ENCODE measurements at regions not wholly inside any gene's neighbourhood (a gene's known extent, or its start where the extent isn't known, plus 50 kb on each side); places are given as distances from the start of the nearest gene placed in this dataset.

DNA sequence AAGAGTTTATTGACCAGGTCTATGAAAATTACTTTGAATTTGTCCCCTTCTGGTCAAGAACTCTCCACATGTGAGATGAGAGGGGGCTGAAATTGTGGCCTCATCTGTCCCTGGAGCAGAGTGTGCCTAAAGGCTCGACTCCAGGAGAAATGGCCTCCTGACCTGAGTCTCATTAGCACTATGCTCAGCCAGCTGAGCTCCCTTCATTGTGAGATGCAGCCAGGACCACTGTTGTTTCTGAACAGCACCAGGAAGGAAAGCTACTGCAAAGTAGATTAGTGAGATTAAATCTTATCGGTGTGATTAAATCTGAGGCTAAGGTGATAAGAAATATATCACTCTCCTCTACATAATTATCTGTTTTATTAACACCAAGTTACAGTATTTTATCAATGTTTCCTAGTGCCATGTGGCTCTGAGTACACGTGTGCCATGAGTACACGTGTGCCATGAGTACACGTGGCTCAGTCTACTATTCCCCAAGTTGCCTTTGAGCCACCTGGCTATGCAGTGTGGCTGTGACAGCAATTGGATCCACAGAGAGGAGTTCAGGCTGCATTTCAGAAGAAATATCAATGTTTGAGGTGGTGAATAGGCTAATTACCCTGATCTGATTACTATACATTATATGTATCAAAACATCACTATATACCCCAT is 126.9 kb downstream of the IPMK start:
- DNase-seq, result no peak

DNA sequence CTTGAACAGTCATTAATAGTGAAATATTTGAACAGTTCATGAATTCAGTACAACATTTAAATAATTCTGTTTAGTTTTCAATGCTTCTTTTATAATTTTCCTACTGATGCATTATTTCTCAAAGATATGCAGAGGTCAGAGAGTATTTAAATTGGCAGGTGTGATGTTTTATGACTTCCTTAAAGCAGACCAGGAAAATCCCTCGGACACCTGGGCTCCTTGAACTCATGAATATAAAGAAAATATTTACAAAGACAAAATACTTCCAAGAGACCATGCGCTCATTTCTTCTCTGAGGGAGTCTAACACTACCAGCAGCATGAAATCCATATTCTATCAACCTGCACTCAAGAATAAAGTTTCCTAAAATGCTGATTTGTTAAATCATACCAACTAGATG is 127.6 kb downstream of the IPMK start:
- DNase-seq, result no peak

DNA sequence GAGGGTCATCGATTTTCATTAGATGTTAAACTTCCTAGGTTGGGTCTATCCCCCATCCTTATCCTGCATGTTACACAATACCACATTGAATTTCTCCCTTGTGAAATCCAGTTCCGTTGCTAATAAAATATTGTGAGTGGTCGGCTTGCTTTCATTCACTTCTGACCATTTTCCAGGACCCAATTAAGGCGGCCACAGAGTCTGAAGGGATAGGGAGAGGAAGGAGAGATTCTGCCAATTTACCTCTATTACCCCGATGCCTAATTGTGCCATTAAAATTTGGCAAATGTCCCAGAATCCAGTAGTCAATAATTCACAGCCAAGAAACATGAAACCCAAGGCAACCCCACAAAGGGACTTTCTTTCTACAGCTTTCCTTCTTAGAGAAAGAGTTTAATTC is 129.9 kb downstream of the IPMK start:
- DNase-seq, result no peak

DNA sequence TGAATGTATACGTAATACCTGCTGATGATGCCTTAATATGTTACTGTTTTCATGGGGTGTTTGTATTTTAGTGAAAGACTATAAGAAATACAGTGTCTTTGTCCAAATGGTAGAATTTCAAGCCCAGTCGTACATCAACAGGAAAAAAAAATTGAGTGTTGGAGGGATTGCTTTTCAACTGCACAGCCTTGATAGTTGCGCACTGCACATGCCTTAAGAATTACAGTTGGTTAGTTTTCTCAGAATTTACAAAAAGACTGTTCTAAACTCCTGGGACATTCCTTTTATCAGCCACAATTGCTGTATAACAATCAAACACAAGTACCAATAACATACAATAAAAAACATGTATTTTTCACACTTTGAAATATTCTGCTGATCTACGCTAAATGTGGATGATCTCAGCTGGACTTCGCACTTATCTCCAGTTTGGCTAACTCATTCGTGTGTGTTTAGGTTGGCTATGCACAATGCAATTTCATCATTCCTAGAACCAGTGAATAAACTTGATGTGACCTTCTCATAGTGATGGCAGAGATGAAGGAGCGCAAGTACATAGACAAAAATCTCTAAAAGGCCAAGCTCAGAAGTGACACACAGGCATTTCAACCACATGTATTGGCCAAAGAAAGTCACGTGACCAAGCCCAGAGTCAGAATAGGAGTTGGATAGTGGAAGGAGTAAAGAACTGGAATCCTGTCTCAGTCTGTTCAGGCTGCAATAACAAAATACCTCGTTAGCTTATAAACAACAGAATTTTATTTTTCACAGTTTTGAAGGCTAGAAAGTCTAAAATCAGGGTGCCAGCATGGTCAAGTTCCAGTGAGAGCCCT is 152.3 kb downstream of the IPMK start:
- no peak for DNase-seq

DNA sequence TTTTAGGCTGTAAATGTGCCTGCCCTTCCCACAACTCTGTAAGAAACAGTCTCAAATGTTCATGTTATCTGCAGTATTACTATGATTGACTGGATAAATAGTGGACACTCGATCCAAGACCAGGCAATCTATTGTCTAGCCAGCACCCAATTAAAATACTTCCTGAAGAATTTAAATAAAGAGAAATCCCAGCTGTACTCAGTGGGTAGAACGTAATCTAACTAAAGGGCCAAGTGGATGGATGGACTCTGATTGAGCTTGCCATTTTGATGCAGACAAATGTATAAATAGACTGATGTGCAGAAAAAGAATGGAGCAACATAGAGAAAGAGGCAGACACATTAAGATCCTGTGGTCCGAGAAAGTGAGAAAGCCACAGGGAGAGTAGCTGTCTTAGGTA is 158.0 kb downstream of the IPMK start:
- no peak for DNase-seq

DNA sequence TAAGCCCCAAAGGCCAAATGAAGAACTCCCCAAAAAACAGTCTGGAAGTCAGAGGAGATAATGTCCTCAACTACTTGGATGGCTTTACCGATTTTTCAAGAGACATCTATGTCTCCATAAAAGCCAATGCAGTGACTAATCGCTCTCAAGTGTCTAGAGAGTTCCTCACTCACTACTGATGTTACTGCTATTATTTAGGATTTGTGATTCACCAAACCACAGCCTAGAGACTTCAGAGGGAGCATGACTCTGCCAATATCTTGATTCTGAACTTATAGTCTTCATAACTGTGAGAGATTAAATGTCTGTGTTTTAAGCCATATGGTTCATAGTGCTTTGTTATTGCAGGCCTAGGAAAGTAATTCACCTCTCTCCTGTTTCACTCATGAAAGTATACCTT is 160.2 kb downstream of the IPMK start:
- DNase-seq, result no peak

DNA sequence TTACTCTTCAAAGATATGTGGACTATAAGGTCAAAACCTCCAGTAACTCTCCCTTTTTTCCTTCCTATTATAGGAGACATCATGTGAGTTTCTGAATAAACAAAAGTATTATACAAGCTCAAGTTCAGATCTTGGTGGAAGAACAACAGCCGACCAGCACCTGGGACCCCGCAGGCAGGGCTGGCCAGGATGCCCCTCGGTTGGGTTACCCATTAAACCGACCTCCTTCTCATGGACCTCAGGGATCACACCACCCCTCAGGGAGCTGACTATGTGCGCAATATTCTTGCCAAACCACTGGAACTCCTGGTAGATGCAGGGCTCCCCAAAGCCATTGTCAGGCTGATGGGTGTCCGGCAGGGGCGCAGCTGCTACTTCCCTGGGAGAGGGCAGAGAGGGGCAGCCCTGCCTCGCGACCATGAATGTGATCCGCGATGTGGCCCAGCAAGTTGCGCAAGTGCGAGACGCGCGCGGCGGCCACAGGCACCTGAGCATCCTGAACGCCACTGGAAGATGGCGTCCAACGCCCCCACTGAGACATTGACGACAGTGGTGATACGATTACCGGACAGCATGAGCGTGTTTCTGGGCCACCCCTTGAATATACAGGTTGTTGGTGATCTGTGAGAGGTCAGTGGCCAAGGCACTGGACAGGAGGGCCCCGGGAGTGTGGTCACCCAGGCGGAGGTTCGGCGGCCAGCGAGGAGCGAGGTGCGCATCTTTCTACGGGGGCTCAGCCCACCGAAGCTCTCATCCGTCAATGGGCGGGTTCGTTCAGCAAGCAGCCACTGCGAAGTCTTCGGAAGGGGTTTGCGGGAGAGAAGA is 161.3 kb downstream of the IPMK start:
- DNase-seq, result no peak

DNA sequence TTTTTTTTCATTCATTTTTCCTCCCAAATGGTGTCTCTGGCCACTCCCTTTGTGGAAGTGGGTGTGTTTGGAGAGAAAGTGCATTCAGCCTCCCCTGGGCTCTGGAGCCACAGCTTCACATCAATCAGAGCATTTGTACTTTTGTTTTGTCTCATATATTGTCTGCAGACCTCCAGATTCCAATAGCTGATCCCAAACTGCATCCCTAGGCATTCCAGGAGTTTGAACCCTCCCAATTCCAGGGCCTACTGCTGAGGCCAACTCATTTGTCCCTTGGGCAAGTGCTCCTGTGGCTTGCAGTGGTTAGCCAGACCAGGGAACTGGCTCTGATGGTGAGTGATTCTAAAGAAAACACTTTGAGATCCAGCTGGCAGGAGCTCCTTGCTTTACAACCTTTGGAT is 163.3 kb downstream of the IPMK start:
- no peak for DNase-seq

DNA sequence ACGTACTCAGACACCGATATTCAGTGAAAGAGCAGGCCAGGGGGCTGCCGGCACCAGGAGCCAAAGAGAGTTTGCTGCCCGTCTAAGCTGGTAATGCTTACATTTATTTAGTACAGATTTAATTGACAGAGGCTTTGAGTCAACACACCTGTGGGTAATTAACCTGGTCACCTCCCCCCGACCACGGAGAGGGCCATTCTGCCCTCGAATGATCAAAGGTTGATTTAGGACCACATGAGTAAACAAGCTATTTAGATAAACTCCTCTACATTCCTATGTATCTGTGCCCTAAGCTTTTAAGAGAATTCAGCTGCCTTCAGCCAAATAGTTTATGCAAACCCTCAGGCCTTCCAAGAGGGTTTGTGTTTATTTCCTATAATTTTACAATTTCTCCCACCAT is 164.8 kb downstream of the IPMK start:
- DNase-seq, result no peak

DNA sequence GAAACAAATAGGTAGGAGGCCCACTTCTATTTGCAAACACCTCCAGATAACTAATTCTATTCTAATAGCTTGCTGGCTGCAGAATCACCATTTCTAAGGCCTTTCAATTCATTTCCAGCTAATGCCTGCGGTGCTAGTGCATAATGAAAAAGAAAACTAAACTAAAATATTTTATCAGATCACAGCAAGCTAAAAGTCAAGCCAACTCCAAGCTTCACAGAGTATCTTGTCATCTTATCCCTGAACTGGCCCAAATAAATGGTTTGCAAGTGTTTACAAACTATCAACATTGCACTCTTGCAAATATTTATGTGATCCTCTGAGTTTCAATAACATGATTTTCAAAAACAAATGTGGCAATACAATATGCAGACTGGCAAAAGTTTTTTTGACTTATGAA is 166.0 kb downstream of the IPMK start:
- no peak for DNase-seq

DNA sequence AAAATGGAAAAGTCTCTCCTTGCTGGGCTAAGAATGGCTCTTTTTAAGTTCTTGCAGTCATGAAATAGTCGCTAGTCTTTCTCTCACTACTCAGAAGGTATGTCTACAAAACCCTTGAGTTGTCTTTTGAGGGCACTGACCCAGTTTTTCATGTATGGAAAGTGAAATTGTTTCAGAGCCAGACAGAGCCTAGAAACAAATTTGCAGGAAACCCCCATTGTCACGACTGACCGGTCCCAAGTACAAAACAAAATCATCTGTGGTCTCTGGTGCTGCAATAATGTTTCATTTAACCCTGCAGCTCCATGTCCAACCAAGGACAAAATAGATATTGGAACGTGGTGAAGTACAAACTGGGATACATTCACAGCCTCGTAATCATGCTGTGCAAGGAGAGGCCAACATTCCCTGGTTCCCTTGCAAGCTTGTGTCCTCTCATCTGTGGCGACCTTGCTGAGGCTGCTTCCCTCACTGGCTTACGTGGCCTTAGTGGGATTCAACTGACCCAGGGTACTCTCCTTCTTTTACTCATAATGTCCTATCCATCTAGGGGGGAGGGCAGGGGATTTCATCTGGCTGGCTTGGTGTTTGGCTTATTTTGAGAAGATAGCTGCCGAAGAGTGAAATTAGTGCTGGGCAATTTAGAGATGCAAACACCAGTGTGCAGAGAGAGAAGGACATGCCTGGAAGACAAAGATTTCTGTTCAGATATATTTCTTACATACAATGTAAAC is 172.5 kb downstream of the IPMK start:
- no peak for DNase-seq

DNA sequence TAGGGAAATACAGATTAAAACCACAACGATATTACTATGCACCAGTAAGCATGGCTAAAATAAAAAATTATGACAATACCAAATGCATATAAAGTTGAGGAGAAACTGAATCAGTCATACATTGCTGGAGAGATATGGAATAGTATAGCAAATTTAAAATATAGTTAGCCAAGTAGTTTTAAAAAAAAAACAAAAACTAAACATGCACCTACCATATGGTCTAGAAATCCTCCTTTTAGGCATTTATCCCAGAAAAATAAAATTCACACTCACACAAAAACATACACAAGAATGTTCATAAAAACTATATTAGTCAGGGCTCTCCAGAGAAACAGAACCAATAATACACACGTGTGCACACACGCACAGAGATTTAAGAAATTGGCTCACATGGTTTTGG is 175.8 kb downstream of the IPMK start:
- no peak for DNase-seq

DNA sequence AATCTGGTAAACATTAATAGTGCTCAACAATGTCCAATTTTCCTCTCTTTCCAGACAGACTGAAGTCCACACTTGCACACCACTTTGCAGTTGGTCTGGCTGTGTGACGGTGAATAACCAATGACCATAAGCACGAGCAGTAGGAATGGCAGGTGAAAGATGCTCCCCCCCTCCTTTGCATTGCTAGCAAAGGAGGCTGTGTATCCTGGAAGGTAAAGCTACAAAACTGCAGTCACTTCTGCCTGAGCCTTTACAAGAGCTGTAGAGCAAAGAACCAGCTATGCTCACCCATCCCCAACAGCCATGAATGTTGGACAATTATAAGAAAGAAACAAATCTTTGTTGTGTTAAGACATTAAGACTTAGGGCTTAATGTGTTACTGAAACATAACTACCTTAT is 178.0 kb downstream of the IPMK start:
- DNase-seq, result no peak

DNA sequence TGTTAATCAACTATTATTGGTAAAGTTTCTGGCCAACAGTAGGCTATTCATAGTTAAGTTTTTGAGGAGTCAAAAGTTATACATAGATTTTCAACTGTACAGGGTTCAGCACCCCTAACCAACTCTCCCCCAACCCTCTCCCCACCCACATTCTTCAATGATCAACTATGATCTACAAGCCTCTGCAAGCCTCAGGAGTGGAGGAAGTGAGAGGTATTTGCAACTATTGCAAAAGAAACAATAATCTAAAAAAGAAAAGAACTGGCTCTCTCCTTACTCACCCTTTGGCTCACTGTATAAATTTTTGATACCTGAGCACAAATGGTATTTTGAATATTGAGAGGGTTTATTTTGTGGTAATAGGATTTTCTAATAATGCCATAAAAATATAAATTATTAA is 179.8 kb downstream of the IPMK start:
- DNase-seq, result no peak

DNA sequence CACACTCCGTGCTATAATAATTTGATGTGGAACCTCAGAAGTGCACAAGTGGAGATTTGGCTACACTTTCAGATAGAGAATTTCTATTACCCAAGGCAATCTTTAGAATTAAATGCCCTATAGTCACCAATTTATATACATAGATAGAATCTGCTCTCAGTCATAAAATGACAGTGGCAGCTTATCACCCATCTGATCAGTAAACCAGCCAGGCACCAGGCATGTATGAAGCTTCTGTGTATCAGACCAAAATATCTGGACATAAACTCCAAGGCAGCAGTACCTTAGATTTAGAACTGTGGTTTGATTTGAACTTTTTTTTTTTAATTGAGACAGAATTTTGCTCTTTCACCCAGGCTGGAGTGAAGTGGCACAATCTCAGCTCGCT is 180.9 kb downstream of the IPMK start:
- DNase-seq, result no peak

DNA sequence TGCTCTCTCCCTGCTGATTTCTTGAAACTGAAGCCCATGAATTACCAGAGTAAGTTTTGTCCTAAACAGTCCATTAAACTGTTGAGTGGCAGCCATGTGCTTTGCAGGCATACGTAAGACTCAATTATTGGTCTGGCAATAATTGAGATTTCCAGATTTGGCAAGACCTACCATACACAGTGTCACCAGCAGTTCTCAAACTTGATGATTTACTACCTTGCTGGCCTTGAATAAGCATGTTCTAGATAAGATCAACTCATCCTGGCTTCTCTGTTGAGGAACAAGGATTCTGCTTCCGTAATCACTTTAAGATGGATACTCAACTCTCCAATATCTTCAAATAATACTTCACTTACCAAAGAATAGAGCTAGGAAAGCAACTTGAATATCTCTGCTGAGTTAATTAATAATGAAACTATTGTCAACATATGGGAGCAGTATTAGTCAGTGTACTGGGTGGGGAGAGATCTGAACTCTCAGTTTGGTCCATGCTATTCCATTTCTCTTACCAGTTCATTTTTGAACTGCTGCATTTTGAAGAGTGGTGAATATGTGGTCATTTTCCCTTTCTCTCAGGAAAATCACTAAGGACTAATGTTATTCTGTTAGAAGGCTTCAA is 181.4 kb downstream of the IPMK start:
- DNase-seq, result no peak

DNA sequence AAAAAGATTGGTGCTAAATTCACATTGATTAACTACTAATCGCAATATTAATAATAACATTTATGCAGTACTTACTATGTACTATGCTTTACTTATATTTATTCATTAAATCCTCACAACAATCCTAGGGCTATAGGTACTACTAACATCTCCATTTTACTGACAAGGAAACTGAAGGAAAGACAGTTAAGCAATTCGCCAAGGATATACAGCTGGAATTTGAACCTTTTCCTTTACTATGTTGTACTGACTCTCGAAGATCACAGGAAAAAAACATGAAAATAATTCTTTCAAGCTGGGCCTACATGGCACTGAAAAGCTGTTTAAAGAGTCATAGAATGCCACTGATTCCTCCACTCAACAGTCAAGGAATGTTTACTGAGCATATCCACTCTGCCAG is 185.4 kb downstream of the IPMK start:
- DNase-seq, result no peak

DNA sequence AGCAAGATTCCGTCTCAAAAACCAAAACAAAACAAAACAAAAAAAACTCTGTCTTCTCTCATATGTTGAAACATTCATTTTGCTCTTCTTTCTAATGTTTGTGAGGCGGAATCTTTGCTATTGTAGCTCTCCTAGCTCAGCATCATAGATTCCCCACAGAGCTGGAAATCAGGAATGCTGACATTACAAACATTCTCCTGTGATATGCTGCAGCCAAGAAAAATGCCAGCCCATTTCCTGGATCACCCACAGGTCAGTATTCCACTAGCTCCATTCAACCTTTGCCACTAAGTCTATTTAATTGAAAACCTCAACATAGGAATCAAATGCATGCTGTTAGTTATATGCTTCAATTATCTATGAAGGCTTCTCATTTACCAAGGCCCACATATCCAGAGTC is 186.3 kb downstream of the IPMK start:
- no peak for DNase-seq

DNA sequence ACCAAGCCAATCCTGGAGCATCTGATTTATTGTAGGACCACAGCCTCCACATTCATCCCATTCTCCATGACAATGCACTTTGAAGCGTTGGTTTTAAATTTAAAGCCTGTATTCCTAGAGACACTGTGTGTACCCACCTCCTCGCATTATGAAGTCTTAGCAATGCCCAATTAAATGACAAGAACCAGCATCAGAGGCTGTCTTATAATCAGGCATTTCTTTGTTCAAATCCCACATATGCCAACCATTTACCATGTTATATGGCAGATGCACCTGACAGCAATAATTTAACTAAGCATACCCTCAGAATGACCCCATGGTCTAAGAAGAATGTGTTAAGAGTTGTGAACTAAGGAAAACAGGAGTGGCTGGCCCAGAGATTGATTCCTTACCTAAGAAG is 188.2 kb downstream of the IPMK start:
- no peak for DNase-seq

DNA sequence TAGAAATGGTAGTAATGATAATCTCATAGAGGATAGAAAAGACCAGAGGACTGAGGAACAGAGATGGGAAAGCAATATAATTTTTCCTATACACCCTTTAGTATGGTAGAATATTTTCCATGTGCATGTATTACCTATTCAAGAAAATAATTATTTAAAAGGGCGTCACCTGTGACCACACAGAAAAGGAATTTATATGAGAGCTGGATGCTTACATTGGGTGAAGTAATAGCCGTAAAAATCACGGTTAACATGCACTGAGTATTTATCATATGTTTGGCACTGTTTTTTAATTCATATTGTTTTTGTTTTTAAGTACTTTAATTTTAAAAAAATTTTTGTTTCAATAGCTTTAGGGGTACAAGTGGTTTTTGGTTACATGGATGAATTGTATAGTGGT is 195.1 kb downstream of the IPMK start:
- no peak for DNase-seq

DNA sequence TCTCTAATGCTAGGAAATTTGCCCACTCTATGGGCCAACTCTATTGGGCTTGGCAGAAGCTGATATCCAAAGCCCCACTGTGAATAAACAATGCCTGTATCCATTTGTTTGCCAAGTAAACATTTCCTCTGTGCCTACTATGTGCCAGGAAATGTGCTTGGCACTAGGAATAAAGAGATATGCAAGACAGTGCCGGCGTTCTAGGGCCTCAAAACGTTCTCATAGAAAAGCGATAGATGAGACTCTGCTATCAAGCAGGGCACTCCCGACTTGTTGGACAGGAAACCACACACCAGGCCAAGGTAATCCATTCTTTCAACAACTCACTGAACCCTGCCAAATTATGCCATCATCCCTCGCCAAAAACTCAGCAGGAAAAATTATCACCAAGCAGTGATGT is 196.7 kb downstream of the IPMK start:
- no peak for DNase-seq

DNA sequence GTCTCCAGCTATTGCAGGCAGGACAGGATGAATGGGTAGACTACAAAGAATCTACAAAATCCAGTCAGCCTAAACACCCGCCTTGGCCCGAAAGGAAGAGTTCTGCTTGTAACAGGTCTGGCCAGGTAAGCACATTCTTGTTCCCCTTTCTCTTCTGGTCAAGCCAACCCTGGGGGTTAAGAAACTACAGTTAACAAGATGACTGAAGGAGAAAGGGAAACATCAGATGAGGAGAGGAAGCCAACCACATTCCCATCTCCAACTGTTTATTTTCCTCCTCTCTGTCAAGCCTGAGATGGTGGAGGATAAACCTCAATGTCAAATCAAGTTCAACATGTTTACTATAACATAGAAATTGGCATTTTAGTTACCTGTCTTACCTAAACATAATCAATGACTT is 198.9 kb downstream of the IPMK start:
- DNase-seq, result no peak

DNA sequence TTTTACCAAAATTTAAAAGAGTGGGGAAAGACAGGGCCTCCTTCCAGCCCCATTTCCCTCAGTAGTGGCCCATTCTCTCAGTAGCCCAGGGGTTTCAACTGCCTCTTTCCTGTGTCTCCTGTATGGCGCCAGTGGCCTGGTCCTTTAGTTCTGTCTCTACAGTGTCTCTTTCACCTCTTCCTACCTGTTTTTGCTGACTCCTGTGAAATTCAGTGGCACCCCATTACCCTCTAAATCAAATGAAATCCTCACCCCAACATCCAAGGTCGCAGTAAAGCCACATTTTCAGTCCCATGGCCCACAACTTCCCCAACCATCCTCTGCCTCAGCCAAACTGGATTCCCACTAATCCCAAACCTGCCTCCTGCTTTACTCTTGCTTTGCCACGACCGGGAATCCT is 200.7 kb downstream of the IPMK start:
- no peak for DNase-seq

All from GOT3 (cell line).